NCI-H2171 treated with DMSO at 0.1 percent for 48 hours (cell line): ENCODE measurements at regions not wholly inside any gene's neighbourhood (a gene's known extent, or its start where the extent isn't known, plus 50 kb on each side); places are given as distances from the start of the nearest gene placed in this dataset.

Experiments used
- DNase-seq: peaks from one replicate; lab custom pipeline; 2025; lab: John Stamatoyannopoulos, UW

DNA sequence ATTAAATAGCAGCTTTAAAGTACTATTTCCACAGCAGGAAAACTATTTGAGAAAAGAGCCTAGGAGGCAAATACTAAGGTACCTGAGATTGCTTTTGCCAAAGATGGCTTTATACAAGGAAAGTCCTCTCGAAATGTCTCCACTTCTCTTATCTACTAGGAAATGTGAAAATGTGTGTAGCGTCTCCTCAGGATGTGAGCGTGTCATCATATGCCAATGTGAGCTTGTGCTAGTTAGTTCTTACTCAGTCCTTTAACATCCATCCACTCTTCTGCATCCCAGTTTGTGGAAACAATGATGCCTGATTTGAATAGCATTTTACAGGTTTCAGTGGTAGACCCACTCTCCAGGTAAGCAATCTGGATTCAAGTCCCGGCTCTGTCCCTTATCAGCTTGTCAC lies 421.0 kb downstream of the DYNC2H1 start:
- no peak for DNase-seq

- no peak for DNase-seq
Measured at GRCh38 chr11:103532133-103532788, 423.0 kb downstream of the DYNC2H1 start.

- DNase-seq: no peak
Measured at GRCh38 chr11:103534191-103534590, 425.0 kb downstream of the DYNC2H1 start.

- DNase-seq: no peak
Measured at GRCh38 chr11:103534959-103535358, 425.7 kb downstream of the DYNC2H1 start.

DNA sequence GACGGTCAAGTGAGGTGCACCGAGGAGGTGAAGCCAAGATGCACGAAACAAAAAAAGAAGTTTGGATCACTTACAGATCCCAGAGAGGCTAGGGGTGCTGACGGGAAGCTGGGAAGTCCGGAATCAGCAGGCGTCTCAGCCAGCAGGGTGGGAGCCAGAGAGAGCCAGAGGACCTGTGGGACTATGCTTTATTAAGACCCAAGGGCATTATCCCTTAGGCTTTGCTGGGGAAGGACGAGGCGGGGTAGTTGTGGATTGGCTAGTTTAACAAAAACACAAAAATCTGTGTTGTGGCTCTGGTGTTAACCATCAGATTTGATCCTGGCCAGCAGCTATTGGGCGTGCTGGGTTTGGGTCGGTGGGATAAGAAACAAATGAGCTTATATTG lies 427.1 kb downstream of the DYNC2H1 start:
- no peak for DNase-seq

DNA sequence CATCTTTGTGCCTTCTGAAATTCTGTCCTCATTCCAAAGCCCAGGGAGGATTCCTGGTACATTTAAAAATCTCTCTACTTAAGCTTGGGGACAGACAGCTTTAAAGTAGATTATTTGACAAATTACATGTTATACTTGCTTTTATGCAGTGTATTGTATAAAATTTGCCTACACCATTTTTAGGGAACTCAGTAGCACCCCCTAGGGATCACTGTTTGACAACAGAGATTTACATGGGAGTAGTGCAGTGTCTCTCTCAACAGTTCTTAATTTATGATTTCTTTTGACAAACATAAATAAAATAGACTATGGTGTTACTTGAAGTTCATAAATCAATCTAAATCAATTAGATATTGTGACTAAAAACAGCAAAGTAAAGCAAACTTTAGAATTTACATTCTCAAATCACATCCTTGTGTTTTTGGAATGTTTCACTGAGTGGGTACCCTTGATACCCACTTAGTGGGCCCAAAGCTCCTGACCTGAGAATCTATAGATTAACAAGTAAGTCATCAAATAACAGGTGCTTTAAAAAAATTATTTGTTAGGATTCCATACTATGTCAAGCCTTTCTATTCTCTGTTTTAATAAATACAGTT lies 428.8 kb downstream of the DYNC2H1 start:
- no peak for DNase-seq

- DNase-seq: no peak
Measured at GRCh38 chr11:103539166-103539565, 429.9 kb downstream of the DYNC2H1 start.

GRCh38 chr11:103541186-103541795 lies 432.1 kb downstream of the DYNC2H1 start:
- DNase-seq: peak; percentile 86

- DNase-seq: no peak
Measured at GRCh38 chr11:103542851-103543250, 433.6 kb downstream of the DYNC2H1 start.

GRCh38 chr11:103543456-103543855 lies 434.2 kb downstream of the DYNC2H1 start:
- DNase-seq: no peak

- DNase-seq: no peak
Measured at GRCh38 chr11:103544874-103545273, 435.6 kb downstream of the DYNC2H1 start.

DNA sequence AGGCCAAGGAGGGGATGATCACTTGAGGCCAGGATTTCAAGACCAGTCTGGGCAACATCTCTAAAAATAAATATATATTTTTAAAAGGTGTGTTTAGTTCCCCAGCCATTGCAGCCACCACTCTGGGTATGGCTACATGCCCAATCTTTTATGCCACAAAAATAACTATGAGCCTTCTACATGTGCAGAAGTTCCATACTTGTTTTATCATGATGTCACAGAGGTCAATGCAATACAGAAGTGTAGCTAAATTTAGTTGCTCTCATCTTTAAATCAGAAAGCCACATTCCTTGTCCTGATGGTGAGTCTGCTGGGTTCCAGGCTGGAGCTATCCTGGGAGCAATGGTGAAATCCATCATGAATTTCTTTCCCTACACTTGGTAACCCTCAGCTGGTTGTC lies 436.3 kb downstream of the DYNC2H1 start:
- DNase-seq: no peak

- DNase-seq: no peak
Measured at GRCh38 chr11:103546236-103546635, 437.0 kb downstream of the DYNC2H1 start.

GRCh38 chr11:103547024-103547423 lies 437.8 kb downstream of the DYNC2H1 start:
- DNase-seq: peak; percentile 3

DNA sequence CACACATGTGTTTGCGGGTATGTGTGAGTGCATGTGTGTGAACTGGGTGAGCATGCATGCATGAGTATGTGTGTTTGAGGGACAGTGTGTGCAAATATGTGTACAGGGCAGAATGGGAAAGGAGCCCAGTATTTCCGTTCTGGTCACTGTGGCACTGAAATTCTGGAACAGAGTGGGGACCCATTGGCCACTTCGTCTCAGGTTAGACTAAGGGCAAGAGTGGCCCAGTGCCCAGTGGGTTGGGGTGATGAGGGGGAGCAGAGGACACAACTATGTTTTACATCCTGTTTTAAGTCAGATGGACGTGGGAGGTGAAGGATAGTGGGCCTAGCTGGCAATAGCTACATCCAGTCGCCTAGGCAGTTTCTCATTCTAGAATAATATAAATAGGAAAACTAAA lies 438.5 kb downstream of the DYNC2H1 start:
- no peak for DNase-seq

- no peak for DNase-seq
Measured at GRCh38 chr11:103548838-103549237, 439.6 kb downstream of the DYNC2H1 start.

GRCh38 chr11:103550811-103551210 lies 441.6 kb downstream of the DYNC2H1 start:
- DNase-seq: no peak

DNA sequence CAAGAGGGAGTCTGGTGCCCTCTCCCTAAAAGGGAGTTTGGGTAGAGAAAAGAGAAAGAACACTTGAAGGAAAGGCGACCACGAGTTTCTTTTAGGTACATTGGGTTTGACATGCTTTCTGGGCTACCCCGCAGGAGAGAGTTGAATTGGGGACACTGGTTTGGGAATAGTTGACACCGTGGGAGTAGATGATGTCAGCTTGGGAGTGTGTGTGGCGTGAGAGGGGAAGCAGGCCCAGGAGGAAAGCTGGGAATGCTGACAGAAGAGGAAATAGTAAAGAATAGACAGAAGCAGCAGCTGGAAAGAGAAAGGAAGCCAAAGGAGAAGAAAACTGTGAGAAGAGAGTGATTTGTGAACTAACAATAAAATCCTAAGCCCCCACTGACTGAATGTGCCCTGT lies 442.9 kb downstream of the DYNC2H1 start:
- DNase-seq: no peak

GRCh38 chr11:103556171-103556570 lies 446.9 kb downstream of the DYNC2H1 start:
- no peak for DNase-seq

DNA sequence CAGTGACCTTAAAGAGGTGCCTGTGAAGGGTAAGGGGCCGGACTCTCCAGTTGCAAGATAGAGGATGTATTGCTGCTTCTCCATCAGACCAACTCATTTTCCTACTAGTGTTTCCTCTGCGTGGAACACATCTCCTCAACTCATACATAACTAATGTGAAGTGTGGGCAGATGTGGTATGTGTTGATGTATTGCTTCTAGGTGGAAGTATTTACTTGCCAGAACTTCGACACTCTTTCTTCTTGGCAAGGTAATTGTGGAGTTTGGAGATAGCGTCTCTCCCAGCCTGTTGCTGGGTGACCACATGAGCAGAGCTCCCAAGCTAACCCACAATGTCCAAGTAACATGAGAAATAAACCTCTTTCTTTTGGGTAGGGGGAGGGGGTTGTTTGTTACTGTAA lies 456.9 kb downstream of the DYNC2H1 start:
- DNase-seq: no peak

- no peak for DNase-seq
Measured at GRCh38 chr11:103581760-103582159, 454.7 kb upstream of the DDI1 start.

DNA sequence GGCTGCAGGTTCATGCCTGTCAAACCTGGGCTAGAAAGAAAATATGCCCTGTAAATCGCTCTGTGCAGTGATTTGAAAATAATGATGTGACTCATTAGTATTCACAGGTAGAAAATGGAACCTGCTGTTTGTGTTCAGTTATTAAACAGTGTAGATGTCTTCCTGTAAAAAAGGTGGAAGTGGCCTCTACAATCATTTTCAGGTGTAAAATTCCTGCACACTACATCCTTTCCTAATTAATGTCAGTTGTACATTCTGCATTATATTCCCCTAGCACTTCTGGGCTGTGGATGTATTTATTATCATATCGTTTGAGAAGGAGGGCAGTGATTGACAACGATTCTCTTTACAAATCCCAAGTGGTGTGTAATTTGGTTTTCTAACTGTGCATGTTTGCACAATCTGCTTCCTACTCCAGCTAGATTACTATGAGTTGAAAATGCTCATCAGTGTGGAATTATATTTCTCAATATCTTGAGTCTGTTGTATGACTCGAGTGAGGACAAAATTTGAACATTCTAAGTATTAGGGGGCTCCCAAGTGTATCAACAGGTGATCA lies 454.0 kb upstream of the DDI1 start:
- DNase-seq: peak; percentile 37

DNA sequence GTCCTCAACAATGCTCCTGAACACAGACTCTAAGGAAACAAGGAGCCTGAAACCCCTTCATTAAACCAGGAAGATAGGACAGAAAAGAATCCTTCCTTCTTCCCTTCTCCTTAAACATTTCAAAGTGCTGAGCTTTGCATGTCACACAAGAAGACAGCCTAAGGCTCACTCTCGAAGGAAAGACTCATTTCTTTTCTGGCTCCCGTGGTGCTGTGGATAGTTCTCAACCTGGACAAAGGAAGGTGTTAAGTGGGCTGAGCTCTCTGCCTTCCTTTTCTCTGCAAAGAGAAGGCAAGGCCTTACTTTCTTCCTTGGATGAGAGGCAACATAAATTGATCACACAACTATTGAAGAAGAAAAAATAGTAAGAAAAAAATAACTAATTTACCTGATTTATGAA lies 452.4 kb upstream of the DDI1 start:
- DNase-seq: no peak
